ENCODE measurements at regions not wholly inside any gene's neighbourhood (a gene's known extent, or its start where the extent isn't known, plus 50 kb on each side); places are given as distances from the start of the nearest gene placed in this dataset.

GRCh38 chr17:27385626-27386025 is 70.6 kb upstream of the KSR1 start:
- Histone ChIP-seq H3K4me1 (peaks cover 0 to 20% (median 4%) of the 10 kb centered on the region in 3 donors), H3K4me3 (no peak overlapping the region), H3K36me3 (no peaks in the 10 kb centered on the region), H3K27me3 (no peaks in the 10 kb centered on the region), H3K27ac (no peak overlapping the region), H3K9me3 (no peaks in the 10 kb centered on the region)
- TF ChIP-seq, protein P1, sequence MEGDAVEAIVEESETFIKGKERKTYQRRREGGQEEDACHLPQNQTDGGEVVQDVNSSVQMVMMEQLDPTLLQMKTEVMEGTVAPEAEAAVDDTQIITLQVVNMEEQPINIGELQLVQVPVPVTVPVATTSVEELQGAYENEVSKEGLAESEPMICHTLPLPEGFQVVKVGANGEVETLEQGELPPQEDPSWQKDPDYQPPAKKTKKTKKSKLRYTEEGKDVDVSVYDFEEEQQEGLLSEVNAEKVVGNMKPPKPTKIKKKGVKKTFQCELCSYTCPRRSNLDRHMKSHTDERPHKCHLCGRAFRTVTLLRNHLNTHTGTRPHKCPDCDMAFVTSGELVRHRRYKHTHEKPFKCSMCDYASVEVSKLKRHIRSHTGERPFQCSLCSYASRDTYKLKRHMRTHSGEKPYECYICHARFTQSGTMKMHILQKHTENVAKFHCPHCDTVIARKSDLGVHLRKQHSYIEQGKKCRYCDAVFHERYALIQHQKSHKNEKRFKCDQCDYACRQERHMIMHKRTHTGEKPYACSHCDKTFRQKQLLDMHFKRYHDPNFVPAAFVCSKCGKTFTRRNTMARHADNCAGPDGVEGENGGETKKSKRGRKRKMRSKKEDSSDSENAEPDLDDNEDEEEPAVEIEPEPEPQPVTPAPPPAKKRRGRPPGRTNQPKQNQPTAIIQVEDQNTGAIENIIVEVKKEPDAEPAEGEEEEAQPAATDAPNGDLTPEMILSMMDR (IDR thresholded peaks at IDR 0.05) = no peak
- TF ChIP-seq POLR2A (IDR thresholded peaks at IDR 0.05) (no peak), POLR2AphosphoS5 (IDR thresholded peaks at IDR 0.05) (no peak), EP300 (IDR thresholded peaks at IDR 0.05) (no peak)
- WGBS, 2 donors (ENCODE audit: low coverage in 1 of 2) = no CpG with 5 or more reads among the region's 1 CpG
- no peak for ATAC-seq

GRCh38 chr17:27386206-27387075 is 69.8 kb upstream of the KSR1 start:
- Histone ChIP-seq H3K4me1 (peaks cover 0 to 13% (median 0%) of the 10 kb centered on the region in 3 donors), H3K27me3 (no peaks in the 10 kb centered on the region), H3K27ac (no peak overlapping the region), H3K4me3 (no peak overlapping the region), H3K9me3 (no peaks in the 10 kb centered on the region), H3K36me3 (no peaks in the 10 kb centered on the region)
- ATAC-seq = no peak
- TF ChIP-seq, protein P1 (IDR thresholded peaks at IDR 0.05) = no peak
- TF ChIP-seq POLR2AphosphoS5 (IDR thresholded peaks at IDR 0.05) (no peak), EP300 (IDR thresholded peaks at IDR 0.05) (no peak), POLR2A (IDR thresholded peaks at IDR 0.05) (no peak)
- WGBS, 2 donors (ENCODE audit: low coverage in 1 of 2) = 91 to 100% methylated on average over 1 to 8 of the region's 12 CpGs

GRCh38 chr17:27389542-27390140 is 66.6 kb upstream of the KSR1 start:
- Histone ChIP-seq H3K36me3 (no peaks in the 10 kb centered on the region), H3K4me1 (peaks cover 0 to 1% (median 0%) of the 10 kb centered on the region in 3 donors), H3K4me3 (no peak overlapping the region), H3K9me3 (no peaks in the 10 kb centered on the region), H3K27me3 (no peaks in the 10 kb centered on the region), H3K27ac (no peak overlapping the region)
- WGBS, 2 donors (ENCODE audit: low coverage in 1 of 2) = 85 to 92% methylated on average over 3 to 4 of the region's 4 CpGs
- no peak for ATAC-seq
- TF ChIP-seq POLR2A (IDR thresholded peaks at IDR 0.05) (no peak), POLR2AphosphoS5 (IDR thresholded peaks at IDR 0.05) (no peak), EP300 (IDR thresholded peaks at IDR 0.05) (no peak)
- TF ChIP-seq, protein P1 (IDR thresholded peaks at IDR 0.05) = no peak

- TF ChIP-seq, protein P1 (IDR thresholded peaks at IDR 0.05) = no peak
- TF ChIP-seq POLR2A (IDR thresholded peaks at IDR 0.05) = no peak
- TF ChIP-seq POLR2AphosphoS5 (IDR thresholded peaks at IDR 0.05) = no peak
- Histone ChIP-seq H3K27me3 (no peaks in the 10 kb centered on the region), H3K4me1 (no peaks in the 10 kb centered on the region), H3K27ac (no peak overlapping the region), H3K36me3 (no peaks in the 10 kb centered on the region), H3K9me3 (no peaks in the 10 kb centered on the region), H3K4me3 (no peak overlapping the region)
- 73 to 83% methylated on average over 2 to 7 of the region's 8 CpGs for WGBS, 2 donors (ENCODE audit: low coverage in 1 of 2)
- ATAC-seq = no peak
These were observed 65.7 kb upstream of the KSR1 start for GRCh38 chr17:27390540-27390939.

DNA sequence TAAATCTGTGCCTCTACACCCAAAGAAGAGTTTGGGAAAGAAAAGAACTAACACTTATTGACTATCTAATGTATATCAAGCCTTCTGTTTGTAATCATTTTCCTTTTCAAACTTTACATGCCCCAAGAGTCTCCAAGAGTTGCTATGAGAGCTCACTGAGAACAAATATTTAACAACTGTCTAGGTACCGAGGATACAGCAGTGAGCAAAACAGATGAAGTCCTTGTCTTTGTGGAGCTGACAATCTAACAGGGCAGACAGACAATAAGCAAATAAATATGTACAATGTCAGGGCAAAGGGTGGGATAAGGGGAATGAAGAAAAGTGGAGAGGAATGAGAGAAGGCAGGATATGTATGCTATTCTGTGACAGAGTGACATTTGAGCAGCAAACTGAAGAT is 64.8 kb upstream of the KSR1 start:
- H3K4me1 ChIP-seq = no peaks in the 10 kb centered on the region
- ATAC-seq = no peak
- TF ChIP-seq POLR2AphosphoS5 (IDR thresholded peaks at IDR 0.05) (no peak), EP300 (IDR thresholded peaks at IDR 0.05) (no peak), POLR2A (IDR thresholded peaks at IDR 0.05) (no peak)
- TF ChIP-seq, protein P1 (IDR thresholded peaks at IDR 0.05) = no peak
- no peaks in the 10 kb centered on the region for H3K27me3 ChIP-seq
- 50 to 53% methylated on average over 1 of the region's 1 CpG for WGBS, 2 donors (ENCODE audit: low coverage in 1 of 2)
- no peak overlapping the region for H3K4me3 ChIP-seq
- H3K36me3 ChIP-seq = no peaks in the 10 kb centered on the region
- H3K27ac ChIP-seq = no peak overlapping the region
- H3K9me3 ChIP-seq = no peaks in the 10 kb centered on the region

Measured in gastroesophageal sphincter (tissue), 4 donors.